IMR-90 (cell line): ENCODE measurements at regions not wholly inside any gene's neighbourhood (a gene's known extent, or its start where the extent isn't known, plus 50 kb on each side); places are given as distances from the start of the nearest gene placed in this dataset.

Experiments used
- CEBPB ChIP-seq: IDR thresholded peaks from 2 replicates; pipeline ENCODE4 v1.6.1; 2012; ENCODE audit warnings: low read depth, low read length, improper control_type of control experiment
- CTCF ChIP-seq: conservative IDR thresholded peaks from 2 replicates; pipeline ENCODE4 v1.5.1; 2012; ENCODE audit warnings: mild to moderate bottlenecking, low read depth, low read length, improper control_type of control experiment
- FOS ChIP-seq: fragments of 150-350 bp; IDR thresholded peaks from 2 replicates; pipeline ENCODE4 v1.6.1; 2016; ENCODE audit warnings: low read depth, low read length
- MAFK ChIP-seq: IDR thresholded peaks from 2 replicates; pipeline ENCODE4 v1.6.1; 2012; ENCODE audit warnings: low read depth, low read length, improper control_type of control experiment
- MAZ ChIP-seq: IDR thresholded peaks from 2 replicates; pipeline ENCODE4 v1.6.1; 2012; ENCODE audit warnings: low read depth, mild to moderate bottlenecking, low read length, improper control_type of control experiment, moderate library complexity, borderline replicate concordance
- MXI1 ChIP-seq: IDR thresholded peaks from 2 replicates; pipeline ENCODE4 v1.6.1; 2012; ENCODE audit warnings: low read depth, mild to moderate bottlenecking, low read length, moderate library complexity, borderline replicate concordance
- POLR2A ChIP-seq: IDR thresholded peaks from 2 replicates; pipeline ENCODE4 v1.6.1; 2012; ENCODE audit warnings: mild to moderate bottlenecking, low read depth, low read length
- RAD21 ChIP-seq: IDR thresholded peaks from 2 replicates; pipeline ENCODE4 v1.6.1; 2012; ENCODE audit warnings: low read length, improper control_type of control experiment
- RFX5 ChIP-seq: IDR thresholded peaks from 2 replicates; pipeline ENCODE4 v1.8.0; 2012; ENCODE audit warnings: low read depth, mild to moderate bottlenecking, low read length, moderate library complexity
- SMC3 ChIP-seq: fragments of 150-350 bp; IDR thresholded peaks from 2 replicates; pipeline ENCODE4 v1.6.1; 2016; ENCODE audit warnings: low read depth, mild to moderate bottlenecking, antibody characterized with exemption, low read length, moderate library complexity
- USF2 ChIP-seq: fragments of 150-350 bp; IDR thresholded peaks from 2 replicates; pipeline ENCODE4 v1.6.1; 2017; ENCODE audit warnings: mild to moderate bottlenecking, antibody characterized with exemption, low read length, low read depth

DNA sequence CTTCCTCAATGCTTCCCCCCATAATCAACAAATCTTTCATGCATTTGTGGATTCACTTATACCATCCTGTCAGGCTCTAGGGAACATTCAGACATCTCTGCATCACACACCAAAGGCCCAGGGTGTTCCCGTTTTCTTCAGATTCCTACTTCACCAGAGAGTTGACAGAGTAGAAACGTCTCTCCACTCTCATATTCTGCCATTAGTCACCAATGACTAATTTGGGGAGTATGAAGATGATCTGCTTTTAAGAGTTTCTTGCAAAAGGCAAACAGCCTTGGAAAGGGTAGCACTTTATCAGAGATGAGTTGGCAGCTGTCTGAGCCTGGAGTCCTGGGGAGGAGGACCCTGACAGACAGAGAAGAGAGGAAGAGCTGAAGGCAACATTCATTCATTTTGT lies 55.8 kb upstream of the DGKG start:
- TF ChIP-seq CTCF (no peak), POLR2A (no peak), CEBPB (peak; percentile 51; the same call in 1 of the 2 replicates), SMC3 (no peak), RAD21 (no peak), USF2 (no peak), RFX5 (no peak), MXI1 (no peak), MAFK (no peak), FOS (peak; percentile 46; the same call in 1 of the 2 replicates), MAZ (no peak)
